ENCODE measurements at regions not wholly inside any gene's neighbourhood (a gene's known extent, or its start where the extent isn't known, plus 50 kb on each side); places are given as distances from the start of the nearest gene placed in this dataset.

GRCh38 chr4:137961051-137961438 is 281.1 kb downstream of the SLC7A11 start:
- ChIA-PET POLR2A (no interaction called here), CTCF (no interaction called here)
- DNase-seq (ENCODE audit: low spot score) (no peak), ATAC-seq (no peak)
- Mint-ChIP-seq H3K27me3 (ENCODE audit: low read depth) (no peaks in the 10 kb centered on the region), H3K27ac (no peak overlapping the region), H3K4me3 (no peak overlapping the region), H3K36me3 (no peaks in the 10 kb centered on the region), H3K9me3 (no peaks in the 10 kb centered on the region), H3K4me1 (peaks cover under 1% of the 10 kb centered on the region)
- TF ChIP-seq RORB (CRISPR knock-in tag; IDR thresholded peaks at IDR 0.05): no peak
- no peak for TF ChIP-seq ZNF281 (CRISPR knock-in tag; IDR thresholded peaks at IDR 0.05)
- TF ChIP-seq ZNF532 (CRISPR knock-in tag; IDR thresholded peaks at IDR 0.05; ENCODE audit: borderline replicate concordance): no peak
- TF ChIP-seq CBFB (CRISPR knock-in tag; IDR thresholded peaks at IDR 0.05; ENCODE audit: low read depth): no peak
- no peak for TF ChIP-seq ETV6 (CRISPR knock-in tag; IDR thresholded peaks at IDR 0.05)
- TF ChIP-seq IRF1 (CRISPR knock-in tag; IDR thresholded peaks at IDR 0.05): no peak
- TF ChIP-seq ZNF232 (CRISPR knock-in tag; IDR thresholded peaks at IDR 0.05): no peak
- TF ChIP-seq IRF2 (CRISPR knock-in tag; IDR thresholded peaks at IDR 0.05; ENCODE audit: borderline replicate concordance, low read depth): no peak
- TF ChIP-seq ZNF512 (CRISPR knock-in tag; IDR thresholded peaks at IDR 0.05; ENCODE audit: borderline replicate concordance): no peak
- no peak for TF ChIP-seq MLX (CRISPR knock-in tag; IDR thresholded peaks at IDR 0.05)
- TF ChIP-seq FOXJ3 (CRISPR knock-in tag; IDR thresholded peaks at IDR 0.05; ENCODE audit: borderline replicate concordance): no peak

GRCh38 chr4:137960371-137961050 is 281.6 kb downstream of the SLC7A11 start:
- Mint-ChIP-seq H3K9me3 (no peaks in the 10 kb centered on the region), H3K4me1 (no peaks in the 10 kb centered on the region), H3K4me3 (no peak overlapping the region), H3K27ac (no peak overlapping the region), H3K27me3 (ENCODE audit: low read depth) (no peaks in the 10 kb centered on the region), H3K36me3 (no peaks in the 10 kb centered on the region)
- DNase-seq (ENCODE audit: low spot score): no peak
- CTCF ChIA-PET: no interaction called here
- no peak for TF ChIP-seq ZNF396 (CRISPR knock-in tag; IDR thresholded peaks at IDR 0.05; ENCODE audit: borderline replicate concordance)
- TF ChIP-seq ZNF512 (CRISPR knock-in tag; IDR thresholded peaks at IDR 0.05; ENCODE audit: borderline replicate concordance): no peak
- no peak for TF ChIP-seq TCF7 (CRISPR knock-in tag; IDR thresholded peaks at IDR 0.05; ENCODE audit: low read depth)
- TF ChIP-seq GRHL2 (CRISPR knock-in tag; IDR thresholded peaks at IDR 0.05; ENCODE audit: insufficient replicate concordance, severe bottlenecking): no peak
- no peak for ATAC-seq
- POLR2A ChIA-PET: no interaction called here
